Gastroesophageal sphincter (tissue), 4 donors: ENCODE measurements at regions not wholly inside any gene's neighbourhood (a gene's known extent, or its start where the extent isn't known, plus 50 kb on each side); places are given as distances from the start of the nearest gene placed in this dataset.

Experiments
- ATAC-seq: fragments of 150-250 bp; one replicate; pipeline ENCODE4 v1.9.1; 2016; ENCODE audit warnings: mild to moderate bottlenecking, moderate library complexity
- H3K27ac ChIP-seq, 4 donors: fragments of 200-600 bp; sonication (generic) in 3 of 4; 1 replicate in 3 of 4; 2 replicates in 1 of 4; pipeline ENCODE4 v1.5.1; 2016 to 2019
- H3K27me3 ChIP-seq: fragments of 200-600 bp; sonication (generic); one replicate; pipeline ENCODE4 v1.5.1; 2019
- H3K36me3 ChIP-seq, 2 donors: fragments of 200-600 bp; sonication (generic); one replicate each; pipeline ENCODE4 v1.5.1; 2019; ENCODE audit warnings: control low read depth in 1 of 2
- H3K4me1 ChIP-seq, 3 donors: fragments of 200-600 bp; sonication (generic); 1 replicate in 2 of 3; 2 replicates in 1 of 3; pipeline ENCODE4 v1.5.1; 2016 to 2019; ENCODE audit warnings: control low read depth in 2 of 3
- H3K4me3 ChIP-seq, 2 donors: fragments of 200-600 bp; sonication (generic); one replicate each; pipeline ENCODE4 v1.5.1; 2019; ENCODE audit warnings: mild to moderate bottlenecking in 1 of 2, moderate library complexity in 1 of 2
- H3K9me3 ChIP-seq, 3 donors: fragments of 200-600 bp; sonication (generic); one replicate each; pipeline ENCODE4 v1.5.1; 2017 to 2019; ENCODE audit warnings: control low read depth in 2 of 3
- EP300 ChIP-seq: sonication (generic); formaldehyde crosslinking; IDR thresholded peaks from one replicate; pipeline ENCODE4 v1.6.1; 2017; ENCODE audit warnings: antibody characterized with exemption, mild to moderate bottlenecking
- POLR2A ChIP-seq, 2 donors: fragments of 450-650 bp; IDR thresholded peaks; one replicate each; pipeline ENCODE4 v1.6.1; 2017; ENCODE audit warnings: antibody characterized with exemption in 2 of 2, mild to moderate bottlenecking in 2 of 2, moderate library complexity in 1 of 2
- POLR2AphosphoS5 ChIP-seq: sonication (generic); formaldehyde crosslinking; IDR thresholded peaks from one replicate; pipeline ENCODE4 v1.6.1; 2017; ENCODE audit warnings: antibody characterized with exemption
- WGBS, 2 donors: methylation state at CpG; one replicate each; pipeline ENCODE4 v1.1.5; 2018; ENCODE audit warnings: low coverage in 1 of 2; 5-methylcytosine and 5-hydroxymethylcytosine counted together
- small RNA-seq, 4 donors: library from RNA; depleted of rRNA; stranded (forward); fragments of <200 nt; gene quantifications; one replicate each; pipeline ENCODE3, GENCODE V24; 2016
- TF ChIP-seq, protein P1 (sequence below), 4 experiments: fragments of 200-600 bp in 2 of 4; fragments of 450-650 bp in 2 of 4; sonication (generic) in 1 of 4; IDR thresholded peaks; one replicate each; pipeline ENCODE4 v1.5.1; 2017 to 2019; ENCODE audit warnings: antibody characterized with exemption in 4 of 4, mild to moderate bottlenecking in 2 of 4, moderate library complexity in 2 of 4

DNA sequence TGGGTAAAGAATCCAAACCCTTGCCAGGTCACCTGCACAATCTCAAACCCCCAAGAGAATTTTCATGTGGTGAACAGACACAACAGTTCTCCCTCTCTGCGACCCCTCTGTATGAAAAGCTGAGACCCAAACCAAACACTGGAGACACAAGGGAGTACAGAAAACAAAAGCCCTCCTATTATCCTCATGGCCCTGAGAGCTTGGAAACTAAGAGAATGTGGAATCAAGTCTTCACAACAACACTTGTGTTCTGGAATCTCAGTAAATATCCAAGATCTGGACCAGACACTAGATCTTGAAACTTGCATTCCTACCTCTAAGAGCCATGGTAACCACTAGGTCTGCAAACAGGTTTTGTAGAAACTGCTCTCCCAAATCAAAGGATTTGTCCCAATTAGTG, 50.1 kb upstream of the CCDC150 start:
- no peak overlapping the region for H3K4me3 ChIP-seq
- H3K27ac ChIP-seq = no peak overlapping the region
- no peak for ATAC-seq
- H3K36me3 ChIP-seq = no peaks in the 10 kb centered on the region
- H3K9me3 ChIP-seq = no peaks in the 10 kb centered on the region
- H3K4me1 ChIP-seq = peaks cover 0 to 21% (median 4%) of the 10 kb centered on the region in 3 donors
- TF ChIP-seq POLR2A (IDR thresholded peaks at IDR 0.05) (no peak), EP300 (no peak), POLR2AphosphoS5 (no peak)
- TF ChIP-seq, protein P1, sequence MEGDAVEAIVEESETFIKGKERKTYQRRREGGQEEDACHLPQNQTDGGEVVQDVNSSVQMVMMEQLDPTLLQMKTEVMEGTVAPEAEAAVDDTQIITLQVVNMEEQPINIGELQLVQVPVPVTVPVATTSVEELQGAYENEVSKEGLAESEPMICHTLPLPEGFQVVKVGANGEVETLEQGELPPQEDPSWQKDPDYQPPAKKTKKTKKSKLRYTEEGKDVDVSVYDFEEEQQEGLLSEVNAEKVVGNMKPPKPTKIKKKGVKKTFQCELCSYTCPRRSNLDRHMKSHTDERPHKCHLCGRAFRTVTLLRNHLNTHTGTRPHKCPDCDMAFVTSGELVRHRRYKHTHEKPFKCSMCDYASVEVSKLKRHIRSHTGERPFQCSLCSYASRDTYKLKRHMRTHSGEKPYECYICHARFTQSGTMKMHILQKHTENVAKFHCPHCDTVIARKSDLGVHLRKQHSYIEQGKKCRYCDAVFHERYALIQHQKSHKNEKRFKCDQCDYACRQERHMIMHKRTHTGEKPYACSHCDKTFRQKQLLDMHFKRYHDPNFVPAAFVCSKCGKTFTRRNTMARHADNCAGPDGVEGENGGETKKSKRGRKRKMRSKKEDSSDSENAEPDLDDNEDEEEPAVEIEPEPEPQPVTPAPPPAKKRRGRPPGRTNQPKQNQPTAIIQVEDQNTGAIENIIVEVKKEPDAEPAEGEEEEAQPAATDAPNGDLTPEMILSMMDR (IDR thresholded peaks at IDR 0.05) = no peak
- 50 to 71% methylated on average over 1 of the region's 1 CpG for WGBS, 2 donors
- H3K27me3 ChIP-seq = peaks cover 58% of the 10 kb centered on the region

Small RNA genes lying in the stretch of these regions (small RNA-seq; reads per million reads assigned to genes)
- gene RN7SL820P = 0 reads per million in 4 donors
